ENCODE measurements at regions not wholly inside any gene's neighbourhood (a gene's known extent, or its start where the extent isn't known, plus 50 kb on each side); places are given as distances from the start of the nearest gene placed in this dataset.
A peak's percentile ranks its signal among the peaks of the same experiment; 100 is the strongest.

DNA sequence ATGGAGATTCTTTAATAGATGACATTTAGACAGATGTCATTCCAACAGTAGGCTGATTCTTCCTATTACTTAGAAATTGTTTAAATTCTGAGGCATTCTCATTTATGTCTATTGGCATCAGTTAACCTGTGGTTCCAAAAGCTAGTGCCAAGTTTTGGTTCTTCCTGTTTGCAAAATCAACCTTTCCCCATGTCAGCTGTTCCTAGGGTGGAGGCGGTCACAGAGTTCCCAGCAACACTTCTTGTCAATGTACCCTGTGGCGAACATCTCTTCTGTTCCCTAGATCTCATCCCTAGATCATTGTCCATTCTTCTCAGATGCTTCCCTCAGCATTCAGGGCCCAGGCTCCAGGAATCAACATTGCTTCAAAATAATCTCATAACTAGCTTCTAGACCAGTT is 140.9 kb downstream of the PHLDA1 start:
- 100% methylated on average over 2 of the region's 2 CpGs; no CpG with 5 or more reads in 1 of the 2 experiments for WGBS, 2 experiments (ENCODE audit: extremely low coverage in 2 of 2, insufficient read length in 1 of 2)
- Histone ChIP-seq H4K8ac (ENCODE audit: low read depth in 2 of 2, low read length in 2 of 2) (0 out of 4 replicates have a peak overlapping the region, but pooled peaks of 1 of the 2 experiments have one; percentile 0), H2BK120ac (ENCODE audit: low read depth, low read length) (0 out of 2 replicates have a peak overlapping the region, but pooled peaks have one; percentile 28), H3K56ac (ENCODE audit: extremely low read depth, insufficient read depth, low read length) (no peak overlapping the region), H3K9me1 (ENCODE audit: insufficient read depth, low read length) (peaks cover 9% of the 10 kb centered on the region; the same call in 1 of the 2 replicates), H4K91ac (ENCODE audit: insufficient read depth, low read depth, low read length) (0 out of 2 replicates have a peak overlapping the region, but pooled peaks have one; percentile 51), H3K14ac (replicated peaks; ENCODE audit: low read depth, low read length) (no peak overlapping the region), H3K9me3 (ENCODE audit: control insufficient read depth, insufficient read depth, low read length) (no peaks in the 10 kb centered on the region), H2AK5ac (ENCODE audit: low read depth, low read length) (no peak overlapping the region), H3K36me3 (ENCODE audit: control insufficient read depth, insufficient read depth, low read length) (no peaks in the 10 kb centered on the region), H3K4ac (ENCODE audit: low read depth, low read length) (0 out of 2 replicates have a peak overlapping the region, but pooled peaks have one; percentile 1), H4K5ac (ENCODE audit: low read depth, low read length) (peak overlapping the region; percentile 14), H3K4me1 (ENCODE audit: control insufficient read depth, insufficient read depth, low read length) (peaks cover 7% of the 10 kb centered on the region), H3K4me2 (ENCODE audit: low read depth, low read length) (no peak overlapping the region), H3K23ac (ENCODE audit: low read depth, low read length) (no peak overlapping the region), H2AFZ (replicated peaks; ENCODE audit: low read length, poor library complexity) (no peak overlapping the region), H3K79me1 (ENCODE audit: low read depth in 1 of 2, low read length in 2 of 2) (no peaks in the 10 kb centered on the region), H3K4me3 (ENCODE audit: insufficient read depth, low read depth, low read length) (no peak overlapping the region), H2BK15ac (ENCODE audit: low read depth, low read length) (peak overlapping the region; percentile 30; the same call in 1 of the 3 replicates), H3K9ac (ENCODE audit: low read depth, low read length) (no peak overlapping the region), H4K20me1 (ENCODE audit: insufficient read depth, low read length) (no peaks in the 10 kb centered on the region), H3K27ac (ENCODE audit: insufficient read depth, low read length) (no peak overlapping the region), H2BK20ac (ENCODE audit: low read depth, low read length) (no peak overlapping the region), H2BK5ac (ENCODE audit: low read depth, low read length, poor library complexity, severe bottlenecking) (no peak overlapping the region), H2AK9ac (replicated peaks; ENCODE audit: low read depth, low read length, poor library complexity) (no peak overlapping the region), H3K18ac (ENCODE audit: low read depth, low read length) (peak overlapping the region; percentile 5), H3K27me3 (ENCODE audit: control insufficient read depth, insufficient read depth, low read length) (no peaks in the 10 kb centered on the region)
- CTCF ChIA-PET, result interaction anchor here (0.6 to 0.8 kb wide), 2 partner anchors 13 to 39 kb away, joined by 3 read pairs; no protein-coding TSS in a partner anchor
- DNase-seq, result no peak
- TF ChIP-seq, protein P1, sequence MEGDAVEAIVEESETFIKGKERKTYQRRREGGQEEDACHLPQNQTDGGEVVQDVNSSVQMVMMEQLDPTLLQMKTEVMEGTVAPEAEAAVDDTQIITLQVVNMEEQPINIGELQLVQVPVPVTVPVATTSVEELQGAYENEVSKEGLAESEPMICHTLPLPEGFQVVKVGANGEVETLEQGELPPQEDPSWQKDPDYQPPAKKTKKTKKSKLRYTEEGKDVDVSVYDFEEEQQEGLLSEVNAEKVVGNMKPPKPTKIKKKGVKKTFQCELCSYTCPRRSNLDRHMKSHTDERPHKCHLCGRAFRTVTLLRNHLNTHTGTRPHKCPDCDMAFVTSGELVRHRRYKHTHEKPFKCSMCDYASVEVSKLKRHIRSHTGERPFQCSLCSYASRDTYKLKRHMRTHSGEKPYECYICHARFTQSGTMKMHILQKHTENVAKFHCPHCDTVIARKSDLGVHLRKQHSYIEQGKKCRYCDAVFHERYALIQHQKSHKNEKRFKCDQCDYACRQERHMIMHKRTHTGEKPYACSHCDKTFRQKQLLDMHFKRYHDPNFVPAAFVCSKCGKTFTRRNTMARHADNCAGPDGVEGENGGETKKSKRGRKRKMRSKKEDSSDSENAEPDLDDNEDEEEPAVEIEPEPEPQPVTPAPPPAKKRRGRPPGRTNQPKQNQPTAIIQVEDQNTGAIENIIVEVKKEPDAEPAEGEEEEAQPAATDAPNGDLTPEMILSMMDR (conservative IDR thresholded peaks at IDR 0.05; ENCODE audit: low read depth, low read length), result no peak
- TF ChIP-seq CHD1 (IDR thresholded peaks at IDR 0.05; ENCODE audit: low read depth, low read length), result no peak
- TF ChIP-seq, protein P2, sequence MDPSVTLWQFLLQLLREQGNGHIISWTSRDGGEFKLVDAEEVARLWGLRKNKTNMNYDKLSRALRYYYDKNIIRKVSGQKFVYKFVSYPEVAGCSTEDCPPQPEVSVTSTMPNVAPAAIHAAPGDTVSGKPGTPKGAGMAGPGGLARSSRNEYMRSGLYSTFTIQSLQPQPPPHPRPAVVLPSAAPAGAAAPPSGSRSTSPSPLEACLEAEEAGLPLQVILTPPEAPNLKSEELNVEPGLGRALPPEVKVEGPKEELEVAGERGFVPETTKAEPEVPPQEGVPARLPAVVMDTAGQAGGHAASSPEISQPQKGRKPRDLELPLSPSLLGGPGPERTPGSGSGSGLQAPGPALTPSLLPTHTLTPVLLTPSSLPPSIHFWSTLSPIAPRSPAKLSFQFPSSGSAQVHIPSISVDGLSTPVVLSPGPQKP (IDR thresholded peaks at IDR 0.05; ENCODE audit: borderline replicate concordance, low read depth, low read length), result no peak
- no peak for TF ChIP-seq SMC3 (IDR thresholded peaks at IDR 0.05; ENCODE audit: low read depth, low read length)
- TF ChIP-seq RAD21 (IDR thresholded peaks at IDR 0.05; ENCODE audit: low read length), result no peak
- no peak for TF ChIP-seq POLR2A (IDR thresholded peaks at IDR 0.05; ENCODE audit: low read depth, low read length)
- TF ChIP-seq MXI1 (IDR thresholded peaks at IDR 0.05; ENCODE audit: borderline replicate concordance, low read depth, low read length), result no peak
- TF ChIP-seq CEBPB (IDR thresholded peaks at IDR 0.05; ENCODE audit: low read depth, low read length), result no peak
- no peak for TF ChIP-seq FOS (IDR thresholded peaks at IDR 0.05; ENCODE audit: low read depth, low read length)
- no peak for TF ChIP-seq NFE2L2 (IDR thresholded peaks at IDR 0.05; ENCODE audit: low read depth, low read length)
- TF ChIP-seq RCOR1 (IDR thresholded peaks at IDR 0.05; ENCODE audit: insufficient replicate concordance, low read length), result no peak
- TF ChIP-seq MAFK (IDR thresholded peaks at IDR 0.05; ENCODE audit: low read depth, low read length), result no peak
- TF ChIP-seq, protein P3, sequence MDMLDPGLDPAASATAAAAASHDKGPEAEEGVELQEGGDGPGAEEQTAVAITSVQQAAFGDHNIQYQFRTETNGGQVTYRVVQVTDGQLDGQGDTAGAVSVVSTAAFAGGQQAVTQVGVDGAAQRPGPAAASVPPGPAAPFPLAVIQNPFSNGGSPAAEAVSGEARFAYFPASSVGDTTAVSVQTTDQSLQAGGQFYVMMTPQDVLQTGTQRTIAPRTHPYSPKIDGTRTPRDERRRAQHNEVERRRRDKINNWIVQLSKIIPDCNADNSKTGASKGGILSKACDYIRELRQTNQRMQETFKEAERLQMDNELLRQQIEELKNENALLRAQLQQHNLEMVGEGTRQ (IDR thresholded peaks at IDR 0.05; ENCODE audit: low read depth, low read length), result no peak
- no peak for TF ChIP-seq RFX5 (IDR thresholded peaks at IDR 0.05; ENCODE audit: low read depth, low read length)
- no peak for TF ChIP-seq BHLHE40 (IDR thresholded peaks at IDR 0.05; ENCODE audit: low read depth, low read length)
- no peak for TF ChIP-seq MAZ (IDR thresholded peaks at IDR 0.05; ENCODE audit: borderline replicate concordance, low read depth, low read length)
- in situ Hi-C loops (cut with MboI; ENCODE audit: low sequenced_read_pairs), result no loop called here
- intact Hi-C loops (cut with micrococcal nuclease), result no loop called here
- dilution Hi-C loops (cut with HindIII; ENCODE audit: low sequenced_read_pairs, unreplicated experiment), result no loop called here
- BruUV-seq (replicated peaks), result no TSS peak
- POLR2A ChIA-PET (ENCODE audit: unreplicated experiment), result no interaction called here
- ATAC-seq (ENCODE audit: low read depth), result no peak
